HepG2 (cell line): ENCODE measurements at regions not wholly inside any gene's neighbourhood (a gene's known extent, or its start where the extent isn't known, plus 50 kb on each side); places are given as distances from the start of the nearest gene placed in this dataset.

Experiments
- ATAC-seq: fragments of 200-7000 bp; cut with Tn5 transposase; 3 replicates; pipeline ENCODE4 v1.9.1; 2020; ENCODE audit warnings: mild to moderate bottlenecking, moderate library complexity
- BruUV-seq: library from RNA; stranded (reverse); fragments of 400-500 nt; replicated peaks from 2 replicates; lab custom pipeline; 2021; lab: Mats Ljungman, UMichigan
- CTCF ChIA-PET: fragments of 300-600 bp; formaldehyde crosslinking; extraction: SDS; loops from one replicate; lab custom pipeline; 2021; ENCODE audit warnings: low total read pairs, inconsistent platforms, low intra/inter-chr PET ratio; lab: Yijun Ruan, JAX
- POLR2A ChIA-PET: fragments of 350-600 bp; sonication (Branson Sonifier 250); formaldehyde crosslinking; loops from one replicate; lab custom pipeline; 2020; ENCODE audit warnings: antibody characterized with exemption, inconsistent platforms; lab: Yijun Ruan, JAX
- DNase-seq: peaks from one replicate; pipeline ENCODE4 v3.0.0-alpha.2; 2015; ENCODE audit warnings: low spot score
- FAIRE-seq: peaks from 3 replicates; lab custom pipeline; 2011; peaks lifted over from hg19 to GRCh38; lab: Jason Lieb, UNC
- H2AFZ ChIP-seq: one replicate; pipeline ENCODE4 v1.6.1; 2011; ENCODE audit warnings: low read length, inconsistent platforms
- H3K27ac ChIP-seq: fragments of 300-600 bp; 3 replicates; pipeline ENCODE4 v1.8.0; 2011; ENCODE audit warnings: mixed run types, mild to moderate bottlenecking, mixed read lengths, low read length, inconsistent platforms; ENCODE audit not compliant: insufficient read depth; ENCODE audit errors: extremely low read length
- H3K27me3 ChIP-seq, 2 experiments: fragments of 200-600 bp in 1 of 2; 2 replicates in 1 of 2; 3 replicates in 1 of 2; pipeline versions ENCODE4 v1.6.0 to v1.8.0; 2011; ENCODE audit warnings: low read length in 2 of 2, mild to moderate bottlenecking in 2 of 2, moderate library complexity in 2 of 2, inconsistent platforms in 1 of 2; ENCODE audit not compliant: insufficient read depth in 2 of 2, control insufficient read depth in 1 of 2
- H3K36me3 ChIP-seq, 2 experiments: fragments of 200-600 bp in 1 of 2; replicated peaks in 1 of 2; 2 replicates in 1 of 2; 3 replicates in 1 of 2; pipeline versions ENCODE4 v1.5.1 to v1.8.0; 2011; ENCODE audit warnings: low read length in 2 of 2, inconsistent platforms in 1 of 2; ENCODE audit not compliant: insufficient read depth in 2 of 2, control insufficient read depth in 1 of 2
- H3K4me1 ChIP-seq: 2 replicates; pipeline ENCODE4 v1.5.1; 2012; ENCODE audit warnings: low read length, inconsistent platforms; ENCODE audit not compliant: insufficient read depth
- H3K4me2 ChIP-seq: 2 replicates; pipeline ENCODE4 v1.6.0; 2011; ENCODE audit warnings: low read depth, low read length, inconsistent platforms
- H3K4me3 ChIP-seq, 3 experiments: fragments of 200-600 bp in 1 of 3; sonication (generic), shearing (Covaris generic) in 1 of 3; replicated peaks in 1 of 3; 2 replicates each; pipeline ENCODE4 v1.5.1; 2011 to 2016; ENCODE audit warnings: low read length in 3 of 3, inconsistent platforms in 2 of 3, low read depth in 2 of 3, mild to moderate bottlenecking in 2 of 3, control low read depth in 1 of 3, mixed read lengths in 1 of 3; ENCODE audit not compliant: insufficient read depth in 1 of 3
- H3K79me2 ChIP-seq: one replicate; pipeline ENCODE4 v1.6.1; 2011; ENCODE audit warnings: low read length, inconsistent platforms; ENCODE audit not compliant: insufficient read depth
- H3K9ac ChIP-seq: 2 replicates; pipeline ENCODE4 v1.6.0; 2011; ENCODE audit warnings: mild to moderate bottlenecking, low read depth, low read length, inconsistent platforms; ENCODE audit not compliant: insufficient read depth
- H3K9me3 ChIP-seq: 2 replicates; pipeline ENCODE4 v1.5.1; 2012; ENCODE audit warnings: mild to moderate bottlenecking, low read length
- H4K20me1 ChIP-seq: 2 replicates; pipeline ENCODE4 v1.6.0; 2011; ENCODE audit warnings: inconsistent platforms, mild to moderate bottlenecking, low read length, moderate library complexity; ENCODE audit not compliant: insufficient read depth
- ATRX ChIP-seq: sonication (generic); formaldehyde crosslinking; IDR thresholded peaks from 2 replicates; pipeline ENCODE4 v1.4.0; 2020; ENCODE audit warnings: missing genetic modification reagents, borderline replicate concordance
- ESRRA ChIP-seq: sonication (generic); formaldehyde crosslinking; IDR thresholded peaks from 2 replicates; pipeline ENCODE4 v1.5.1; 2020; ENCODE audit warnings: mild to moderate bottlenecking, low read depth, missing genetic modification reagents
- FOXC1 ChIP-seq: sonication (generic); formaldehyde crosslinking; IDR thresholded peaks from 2 replicates; pipeline ENCODE4 v1.8.0; 2022; ENCODE audit warnings: mild to moderate bottlenecking, missing genetic modification reagents, borderline replicate concordance
- GFI1 ChIP-seq: sonication (generic); formaldehyde crosslinking; IDR thresholded peaks from 2 replicates; pipeline ENCODE4 v1.5.0; 2020; ENCODE audit warnings: missing genetic modification reagents, mild to moderate bottlenecking, borderline replicate concordance
- HOXD1 ChIP-seq: sonication (generic); formaldehyde crosslinking; IDR thresholded peaks from 2 replicates; pipeline ENCODE4 v1.5.0; 2020; ENCODE audit warnings: missing genetic modification reagents
- KDM5A ChIP-seq: fragments of 200-600 bp; sonication (generic); IDR thresholded peaks from 2 replicates; pipeline ENCODE4 v1.7.0; 2018; ENCODE audit warnings: antibody characterized with exemption, mild to moderate bottlenecking, low read length, borderline replicate concordance
- NR3C1 ChIP-seq: sonication (generic); formaldehyde crosslinking; IDR thresholded peaks from 2 replicates; pipeline ENCODE4 v1.4.0; 2020; ENCODE audit warnings: missing genetic modification reagents
- WIZ ChIP-seq: sonication (generic); formaldehyde crosslinking; IDR thresholded peaks from 2 replicates; pipeline ENCODE4 v1.5.1; 2020; ENCODE audit warnings: mild to moderate bottlenecking, missing genetic modification reagents
- ZBTB7B ChIP-seq: sonication (generic); formaldehyde crosslinking; IDR thresholded peaks from 2 replicates; pipeline ENCODE4 v1.4.0; 2020; ENCODE audit warnings: missing genetic modification reagents
- ZMAT3 ChIP-seq: sonication (generic); formaldehyde crosslinking; conservative IDR thresholded peaks from 2 replicates; pipeline ENCODE4 v1.7.0; 2021; ENCODE audit warnings: missing genetic modification reagents
- ZNF430 ChIP-seq: sonication (generic); formaldehyde crosslinking; IDR thresholded peaks from 2 replicates; pipeline ENCODE4 v1.9.0; 2021; ENCODE audit warnings: mild to moderate bottlenecking, missing genetic modification reagents
- ZNF44 ChIP-seq: sonication (generic); formaldehyde crosslinking; IDR thresholded peaks from 2 replicates; pipeline ENCODE4 v1.5.1; 2020; ENCODE audit warnings: mild to moderate bottlenecking, missing genetic modification reagents
- ZNF484 ChIP-seq: sonication (generic); formaldehyde crosslinking; IDR thresholded peaks from 2 replicates; pipeline ENCODE4 v1.5.1; 2020; ENCODE audit warnings: mild to moderate bottlenecking, low read depth, missing genetic modification reagents, borderline replicate concordance
- ZSCAN9 ChIP-seq: IDR thresholded peaks from 2 replicates; pipeline ENCODE4 v1.6.1; 2016; ENCODE audit warnings: borderline replicate concordance
- WGBS: methylation state at CpG from one replicate; pipeline ENCODE4 v1.1.6; 2017; ENCODE audit warnings: low lambda C conversion rate; 5-methylcytosine and 5-hydroxymethylcytosine counted together
- in situ Hi-C: cut with HindIII; loops from 2 replicates; pipeline ENCODE4 v1.10.0; 2017; ENCODE audit warnings: low pct_unique_long_range_greater_than_20kb; ENCODE audit not compliant: extremely low pct_ligation_motif_present
- intact Hi-C: fragments of 100-400 bp; cut with micrococcal nuclease; formaldehyde crosslinking; loops from one replicate; pipeline ENCODE4 v1.10.0; 2022; ENCODE audit not compliant: unreplicated experiment
- TF ChIP-seq, protein P1 (sequence below): sonication (generic); formaldehyde crosslinking; IDR thresholded peaks from 2 replicates; pipeline ENCODE4 v1.5.1; 2020; ENCODE audit warnings: missing genetic modification reagents, mild to moderate bottlenecking, borderline replicate concordance
- TF ChIP-seq, protein P2 (sequence below): IDR thresholded peaks from 2 replicates; pipeline ENCODE4 v1.6.1; 2012; ENCODE audit warnings: inconsistent platforms
- TF ChIP-seq, protein P3 (sequence below): sonication (generic); formaldehyde crosslinking; IDR thresholded peaks from 2 replicates; pipeline ENCODE4 v1.5.1; 2020; ENCODE audit warnings: mild to moderate bottlenecking, missing genetic modification reagents, borderline replicate concordance

DNA sequence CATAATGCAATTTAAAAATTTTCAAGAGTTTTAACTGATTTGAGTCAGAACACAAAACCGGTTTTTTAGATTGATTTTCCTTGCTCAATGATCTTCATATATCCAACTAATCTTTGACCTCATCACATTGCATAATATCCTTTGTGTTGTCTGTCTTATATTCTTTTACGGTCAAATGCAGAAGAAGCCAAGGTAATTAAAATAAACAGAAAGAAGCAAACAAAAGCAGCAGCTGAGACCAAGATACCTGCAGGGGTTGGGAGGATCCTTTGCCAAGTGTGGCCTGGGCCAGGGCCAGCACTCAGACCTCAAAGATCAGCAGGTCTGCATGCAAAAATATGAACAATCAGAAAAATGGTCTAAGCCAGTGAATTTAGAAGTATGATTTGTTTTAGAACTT is 428.9 kb upstream of the NETO1 start:
- no TSS peak for BruUV-seq
- no peaks in the 10 kb centered on the region for H3K4me1 ChIP-seq
- DNase-seq (no peak), FAIRE-seq (no peak), ATAC-seq (no peak)
- TF ChIP-seq ZNF44 (CRISPR knock-in tag) (no peak), WIZ (no peak), ATRX (no peak), NR3C1 (CRISPR knock-in tag) (no peak), ZSCAN9 (CRISPR knock-in tag) (no peak), GFI1 (CRISPR knock-in tag) (no peak), KDM5A (no peak), ZNF430 (CRISPR knock-in tag) (no peak), ESRRA (CRISPR knock-in tag) (no peak), ZNF484 (CRISPR knock-in tag) (no peak), ZMAT3 (CRISPR knock-in tag) (no peak), FOXC1 (CRISPR knock-in tag) (no peak), ZBTB7B (CRISPR knock-in tag) (no peak), HOXD1 (CRISPR knock-in tag) (no peak)
- TF ChIP-seq, protein P1, sequence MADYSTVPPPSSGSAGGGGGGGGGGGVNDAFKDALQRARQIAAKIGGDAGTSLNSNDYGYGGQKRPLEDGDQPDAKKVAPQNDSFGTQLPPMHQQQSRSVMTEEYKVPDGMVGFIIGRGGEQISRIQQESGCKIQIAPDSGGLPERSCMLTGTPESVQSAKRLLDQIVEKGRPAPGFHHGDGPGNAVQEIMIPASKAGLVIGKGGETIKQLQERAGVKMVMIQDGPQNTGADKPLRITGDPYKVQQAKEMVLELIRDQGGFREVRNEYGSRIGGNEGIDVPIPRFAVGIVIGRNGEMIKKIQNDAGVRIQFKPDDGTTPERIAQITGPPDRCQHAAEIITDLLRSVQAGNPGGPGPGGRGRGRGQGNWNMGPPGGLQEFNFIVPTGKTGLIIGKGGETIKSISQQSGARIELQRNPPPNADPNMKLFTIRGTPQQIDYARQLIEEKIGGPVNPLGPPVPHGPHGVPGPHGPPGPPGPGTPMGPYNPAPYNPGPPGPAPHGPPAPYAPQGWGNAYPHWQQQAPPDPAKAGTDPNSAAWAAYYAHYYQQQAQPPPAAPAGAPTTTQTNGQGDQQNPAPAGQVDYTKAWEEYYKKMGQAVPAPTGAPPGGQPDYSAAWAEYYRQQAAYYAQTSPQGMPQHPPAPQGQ (CRISPR knock-in tag), result no peak
- TF ChIP-seq, protein P2, sequence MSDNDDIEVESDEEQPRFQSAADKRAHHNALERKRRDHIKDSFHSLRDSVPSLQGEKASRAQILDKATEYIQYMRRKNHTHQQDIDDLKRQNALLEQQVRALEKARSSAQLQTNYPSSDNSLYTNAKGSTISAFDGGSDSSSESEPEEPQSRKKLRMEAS, result no peak
- TF ChIP-seq, protein P3, sequence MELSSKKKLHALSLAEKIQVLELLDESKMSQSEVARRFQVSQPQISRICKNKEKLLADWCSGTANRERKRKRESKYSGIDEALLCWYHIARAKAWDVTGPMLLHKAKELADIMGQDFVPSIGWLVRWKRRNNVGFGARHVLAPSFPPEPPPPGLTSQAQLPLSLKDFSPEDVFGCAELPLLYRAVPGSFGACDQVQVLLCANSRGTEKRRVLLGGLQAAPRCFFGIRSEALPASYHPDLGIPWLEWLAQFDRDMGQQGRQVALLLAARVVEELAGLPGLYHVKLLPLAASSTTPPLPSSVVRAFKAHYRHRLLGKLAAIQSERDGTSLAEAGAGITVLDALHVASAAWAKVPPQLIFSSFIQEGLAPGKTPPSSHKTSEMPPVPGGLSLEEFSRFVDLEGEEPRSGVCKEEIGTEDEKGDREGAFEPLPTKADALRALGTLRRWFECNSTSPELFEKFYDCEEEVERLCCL (CRISPR knock-in tag), result no peak
- H3K9me3 ChIP-seq, result no peaks in the 10 kb centered on the region
- no peaks in the 10 kb centered on the region for H3K79me2 ChIP-seq
- intact Hi-C loops, result no loop called here
- in situ Hi-C loops, result no loop called here
- no peaks in the 10 kb centered on the region for H4K20me1 ChIP-seq
- H2AFZ ChIP-seq, result no peak overlapping the region
- ChIA-PET CTCF (no interaction called here), POLR2A (no interaction called here)
- no peak overlapping the region for H3K4me3 ChIP-seq
- no peak overlapping the region for H3K27ac ChIP-seq
- H3K27me3 ChIP-seq, result no peaks in the 10 kb centered on the region; a peak in 1 of 5 replicates
- H3K4me2 ChIP-seq, result no peak overlapping the region
- no peak overlapping the region for H3K9ac ChIP-seq
- H3K36me3 ChIP-seq, result no peaks in the 10 kb centered on the region
- 2% methylated on average over 2 of the region's 2 CpGs for WGBS
